ENCODE measurements at regions not wholly inside any gene's neighbourhood (a gene's known extent, or its start where the extent isn't known, plus 50 kb on each side); places are given as distances from the start of the nearest gene placed in this dataset.

- Histone ChIP-seq H3K4me3 (ENCODE audit: low read depth in 2 of 2, low read length in 1 of 2) (no peak overlapping the region), H3K9me2 (no peaks in the 10 kb centered on the region), H3K4me1 (ENCODE audit: control insufficient read depth in 1 of 2, insufficient read depth in 2 of 2, low read depth in 1 of 2, low read length in 1 of 2) (peaks cover 0 to 5% of the 10 kb centered on the region in 2 experiments; a peak in 1 of 4 replicates), H3K27me3 (ENCODE audit: insufficient read depth) (no peaks in the 10 kb centered on the region), H3K36me3 (replicated peaks in 1 of 2; ENCODE audit: control insufficient read depth in 1 of 2, insufficient read depth in 2 of 2, low read length in 1 of 2) (no peaks in the 10 kb centered on the region), H3K9me3 (no peaks in the 10 kb centered on the region), H2AFZ (ENCODE audit: low read depth) (no peak overlapping the region), H3K27ac (ENCODE audit: low read depth in 2 of 2, low read length in 1 of 2) (no peak overlapping the region), H3K9ac (no peak overlapping the region), H4K20me1 (ENCODE audit: insufficient read depth) (no peaks in the 10 kb centered on the region), H3K79me2 (ENCODE audit: insufficient read depth) (no peaks in the 10 kb centered on the region), H3F3A (replicated peaks; ENCODE audit: insufficient read depth) (no peaks in the 10 kb centered on the region), H3K4me2 (no peak overlapping the region)
- ChIA-PET POLR2A (no interaction called here), CTCF (interaction anchor here (1.8 kb wide), 1 partner anchor 22 kb away, joined by 8 read pairs; no protein-coding TSS in a partner anchor)
- TF ChIP-seq REST (IDR thresholded peaks at IDR 0.05; ENCODE audit: low read depth, low read length) (no peak), MAX (IDR thresholded peaks at IDR 0.05; ENCODE audit: low read depth) (no peak), ZBTB33 (IDR thresholded peaks at IDR 0.05; ENCODE audit: borderline replicate concordance, low read depth) (no peak), NRF1 (IDR thresholded peaks at IDR 0.05; ENCODE audit: low read depth, low read length) (no peak), RAD21 (IDR thresholded peaks at IDR 0.05; ENCODE audit: low read length) (no peak), RXRA (IDR thresholded peaks at IDR 0.05; ENCODE audit: borderline replicate concordance, low read depth) (no peak), TEAD4 (IDR thresholded peaks at IDR 0.05; ENCODE audit: borderline replicate concordance, insufficient read depth) (no peak), EP300 (IDR thresholded peaks at IDR 0.05; ENCODE audit: borderline replicate concordance in 1 of 2, low read depth in 1 of 2, low read length in 1 of 2) (no peak)
- WGBS (ENCODE audit: low lambda C conversion rate), result 90% methylated on average over 7 of the region's 7 CpGs
- no peak for DNase-seq
Measured at GRCh38 chr18:59802031-59802430, 97.8 kb upstream of the PMAIP1 start.

GRCh38 chr18:59801576-59801975 is 98.2 kb upstream of the PMAIP1 start:
- Histone ChIP-seq H2AFZ (ENCODE audit: low read depth) (no peak overlapping the region), H3K4me1 (ENCODE audit: control insufficient read depth in 1 of 2, insufficient read depth in 2 of 2, low read depth in 1 of 2, low read length in 1 of 2) (peaks cover 0 to 5% of the 10 kb centered on the region in 2 experiments; a peak in 1 of 4 replicates), H3K27me3 (ENCODE audit: insufficient read depth) (no peaks in the 10 kb centered on the region), H3K9me3 (no peaks in the 10 kb centered on the region), H3K9me2 (no peaks in the 10 kb centered on the region), H3K9ac (no peak overlapping the region), H4K20me1 (ENCODE audit: insufficient read depth) (no peaks in the 10 kb centered on the region), H3K79me2 (ENCODE audit: insufficient read depth) (no peaks in the 10 kb centered on the region), H3K4me3 (ENCODE audit: low read depth in 2 of 2, low read length in 1 of 2) (no peak overlapping the region), H3K27ac (ENCODE audit: low read depth in 2 of 2, low read length in 1 of 2) (no peak overlapping the region), H3F3A (replicated peaks; ENCODE audit: insufficient read depth) (no peaks in the 10 kb centered on the region), H3K4me2 (no peak overlapping the region), H3K36me3 (replicated peaks in 1 of 2; ENCODE audit: control insufficient read depth in 1 of 2, insufficient read depth in 2 of 2, low read length in 1 of 2) (no peaks in the 10 kb centered on the region)
- DNase-seq, result no peak
- 96% methylated on average over 6 of the region's 6 CpGs for WGBS (ENCODE audit: low lambda C conversion rate)
- ChIA-PET CTCF (interaction anchor here (1.8 to 2.4 kb wide), 3 partner anchors 22 to 342 kb away, joined by 5 to 8 read pairs (median 7); no protein-coding TSS in a partner anchor), POLR2A (no interaction called here)
- no peak for TF ChIP-seq EZH2phosphoT487 (IDR thresholded peaks at IDR 0.05; ENCODE audit: borderline replicate concordance, low read depth)
- TF ChIP-seq CTCF (IDR thresholded peaks at IDR 0.05), result no peak
- no peak for TF ChIP-seq POLR2AphosphoS5 (IDR thresholded peaks at IDR 0.05; ENCODE audit: low read depth, low read length)
- no peak for TF ChIP-seq PBX3 (IDR thresholded peaks at IDR 0.05)
- TF ChIP-seq ELF1 (IDR thresholded peaks at IDR 0.05), result no peak
- TF ChIP-seq YY1 (IDR thresholded peaks at IDR 0.05; ENCODE audit: low read depth), result no peak
- TF ChIP-seq SMC3 (IDR thresholded peaks at IDR 0.05; ENCODE audit: low read depth, low read length), result no peak
- TF ChIP-seq RCOR1 (IDR thresholded peaks at IDR 0.05; ENCODE audit: low read length), result no peak
